ENCODE measurements at regions not wholly inside any gene's neighbourhood (a gene's known extent, or its start where the extent isn't known, plus 50 kb on each side); places are given as distances from the start of the nearest gene placed in this dataset.

DNA sequence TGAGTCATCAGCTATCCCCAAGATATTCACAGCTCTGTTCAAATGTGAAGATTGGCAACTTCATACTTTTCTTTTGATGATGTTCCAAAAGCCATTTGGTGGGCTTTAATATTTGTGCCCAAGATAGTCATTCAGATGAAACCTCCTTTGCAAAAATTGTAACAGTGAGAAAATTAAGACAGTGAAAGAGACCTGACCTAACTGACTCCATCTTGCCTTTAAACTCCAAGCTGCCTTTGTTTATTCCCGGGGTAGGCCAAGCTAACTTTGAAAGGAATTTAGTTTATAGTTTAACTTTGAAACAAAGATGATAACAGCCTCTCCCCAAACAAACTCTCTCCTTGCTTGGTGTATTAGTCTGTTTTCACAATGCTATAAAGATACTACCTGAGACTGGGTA lies 221.1 kb downstream of the KTN1 start:
- TF ChIP-seq, protein P1, sequence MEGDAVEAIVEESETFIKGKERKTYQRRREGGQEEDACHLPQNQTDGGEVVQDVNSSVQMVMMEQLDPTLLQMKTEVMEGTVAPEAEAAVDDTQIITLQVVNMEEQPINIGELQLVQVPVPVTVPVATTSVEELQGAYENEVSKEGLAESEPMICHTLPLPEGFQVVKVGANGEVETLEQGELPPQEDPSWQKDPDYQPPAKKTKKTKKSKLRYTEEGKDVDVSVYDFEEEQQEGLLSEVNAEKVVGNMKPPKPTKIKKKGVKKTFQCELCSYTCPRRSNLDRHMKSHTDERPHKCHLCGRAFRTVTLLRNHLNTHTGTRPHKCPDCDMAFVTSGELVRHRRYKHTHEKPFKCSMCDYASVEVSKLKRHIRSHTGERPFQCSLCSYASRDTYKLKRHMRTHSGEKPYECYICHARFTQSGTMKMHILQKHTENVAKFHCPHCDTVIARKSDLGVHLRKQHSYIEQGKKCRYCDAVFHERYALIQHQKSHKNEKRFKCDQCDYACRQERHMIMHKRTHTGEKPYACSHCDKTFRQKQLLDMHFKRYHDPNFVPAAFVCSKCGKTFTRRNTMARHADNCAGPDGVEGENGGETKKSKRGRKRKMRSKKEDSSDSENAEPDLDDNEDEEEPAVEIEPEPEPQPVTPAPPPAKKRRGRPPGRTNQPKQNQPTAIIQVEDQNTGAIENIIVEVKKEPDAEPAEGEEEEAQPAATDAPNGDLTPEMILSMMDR (conservative IDR thresholded peaks at IDR 0.05; ENCODE audit: low read depth in 2 of 2): no peak
- TF ChIP-seq, protein P2, sequence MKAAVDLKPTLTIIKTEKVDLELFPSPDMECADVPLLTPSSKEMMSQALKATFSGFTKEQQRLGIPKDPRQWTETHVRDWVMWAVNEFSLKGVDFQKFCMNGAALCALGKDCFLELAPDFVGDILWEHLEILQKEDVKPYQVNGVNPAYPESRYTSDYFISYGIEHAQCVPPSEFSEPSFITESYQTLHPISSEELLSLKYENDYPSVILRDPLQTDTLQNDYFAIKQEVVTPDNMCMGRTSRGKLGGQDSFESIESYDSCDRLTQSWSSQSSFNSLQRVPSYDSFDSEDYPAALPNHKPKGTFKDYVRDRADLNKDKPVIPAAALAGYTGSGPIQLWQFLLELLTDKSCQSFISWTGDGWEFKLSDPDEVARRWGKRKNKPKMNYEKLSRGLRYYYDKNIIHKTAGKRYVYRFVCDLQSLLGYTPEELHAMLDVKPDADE (IDR thresholded peaks at IDR 0.05): no peak
- TF ChIP-seq EZH2 (IDR thresholded peaks at IDR 0.05; ENCODE audit: low read depth, unreplicated experiment): no peak

Measured in GM23338 (cell line).